NCI-H2227 (cell line): ENCODE measurements at regions not wholly inside any gene's neighbourhood (a gene's known extent, or its start where the extent isn't known, plus 50 kb on each side); places are given as distances from the start of the nearest gene placed in this dataset.
"Not testable (repeated sequence)": the region's sequence is repeated elsewhere in the genome, so short reads cannot be mapped to it uniquely, and the experiment has no call there.

ENCODE experiments used
- DNase-seq: peaks from one replicate; lab custom pipeline; 2025; ENCODE audit not compliant: unreplicated experiment; lab: John Stamatoyannopoulos, UW

DNA sequence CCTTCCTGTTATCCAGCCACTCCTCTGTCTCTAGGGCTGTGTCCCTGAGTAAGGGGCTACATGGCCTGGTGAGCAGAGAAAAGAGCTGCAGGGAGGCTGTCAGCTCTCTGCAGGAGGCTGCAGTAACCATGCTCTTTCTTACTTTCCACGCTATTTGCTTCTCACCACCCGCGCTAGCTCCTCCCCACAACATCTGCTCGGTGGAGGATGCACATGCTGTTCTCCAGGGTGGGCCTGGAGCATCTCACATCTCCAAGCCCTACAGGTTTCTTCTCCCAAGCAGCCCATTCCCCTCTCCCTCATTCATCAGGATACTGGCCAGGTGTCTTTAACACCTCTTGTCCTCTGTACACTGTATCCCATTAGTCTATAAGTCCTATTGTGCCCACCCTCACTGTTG lies 103.8 kb downstream of the IER5 start:
- DNase-seq, result no peak

DNA sequence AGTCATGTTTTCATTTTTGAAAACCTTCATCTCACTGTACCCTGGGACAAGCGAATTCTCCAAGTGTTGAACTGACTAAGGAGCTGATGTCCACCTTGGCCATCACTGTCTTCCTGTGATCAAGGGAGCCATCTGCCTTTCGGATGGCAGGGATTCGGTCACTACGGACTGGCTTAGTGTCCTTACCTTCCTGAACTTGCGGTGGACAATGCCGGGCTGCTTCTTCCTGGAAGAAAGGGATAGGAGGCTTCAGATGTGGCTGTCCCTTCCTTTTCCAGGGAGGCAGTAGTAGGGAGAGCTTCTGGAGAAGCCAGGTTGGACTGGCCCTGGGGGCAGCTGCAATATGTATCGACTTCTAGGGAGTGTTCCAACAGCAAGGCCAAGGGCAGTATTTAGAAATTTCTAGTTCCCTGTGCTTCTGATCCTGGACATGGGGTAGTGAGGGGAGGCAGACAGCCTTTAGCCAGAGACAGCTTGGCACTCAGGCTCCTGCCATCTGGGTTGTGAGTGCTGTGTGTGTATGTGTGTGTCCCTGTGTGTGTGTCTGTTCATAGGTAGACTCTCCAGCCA lies 114.6 kb downstream of the IER5 start:
- DNase-seq, result no peak

DNA sequence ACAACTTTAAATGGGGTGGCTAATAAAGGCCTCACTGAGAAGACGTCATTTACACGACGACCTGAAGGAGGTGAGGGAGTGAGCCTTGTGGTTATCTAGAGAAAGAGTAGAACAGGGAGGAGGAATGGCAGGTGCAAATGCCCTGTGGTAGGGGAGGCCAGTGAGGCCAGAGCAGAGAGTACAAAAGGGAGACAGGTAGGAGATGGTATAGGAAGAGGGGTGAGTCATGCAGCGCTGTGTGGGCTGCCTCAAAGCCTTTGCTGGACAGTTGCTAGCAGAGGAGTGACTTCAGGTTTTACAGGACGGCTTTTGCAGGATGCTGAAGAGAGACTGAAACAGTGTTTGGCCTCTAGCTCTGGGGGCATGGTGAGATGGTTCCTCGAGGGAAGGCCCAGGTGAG lies 116.0 kb downstream of the IER5 start:
- no peak for DNase-seq

DNA sequence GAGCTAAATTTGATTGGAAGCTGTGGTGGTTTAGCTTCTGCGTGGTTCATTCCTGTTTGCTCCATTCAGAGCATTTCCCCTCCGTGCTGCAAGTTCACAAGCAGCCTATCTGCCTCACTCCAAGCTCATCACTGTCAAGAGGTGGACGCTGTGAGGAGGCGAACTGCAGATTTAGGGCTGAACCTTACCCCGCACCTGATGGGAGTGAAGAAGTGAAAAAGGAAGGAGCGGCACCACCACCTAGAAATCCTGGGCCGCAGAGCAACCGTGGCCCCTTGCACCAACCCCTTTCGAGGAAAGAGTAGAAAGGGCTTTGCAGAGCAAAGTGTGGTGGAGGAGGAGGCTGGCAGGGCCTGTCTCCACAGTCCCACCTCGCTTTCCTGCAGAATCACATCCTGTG lies 117.4 kb downstream of the IER5 start:
- DNase-seq, result no peak

DNA sequence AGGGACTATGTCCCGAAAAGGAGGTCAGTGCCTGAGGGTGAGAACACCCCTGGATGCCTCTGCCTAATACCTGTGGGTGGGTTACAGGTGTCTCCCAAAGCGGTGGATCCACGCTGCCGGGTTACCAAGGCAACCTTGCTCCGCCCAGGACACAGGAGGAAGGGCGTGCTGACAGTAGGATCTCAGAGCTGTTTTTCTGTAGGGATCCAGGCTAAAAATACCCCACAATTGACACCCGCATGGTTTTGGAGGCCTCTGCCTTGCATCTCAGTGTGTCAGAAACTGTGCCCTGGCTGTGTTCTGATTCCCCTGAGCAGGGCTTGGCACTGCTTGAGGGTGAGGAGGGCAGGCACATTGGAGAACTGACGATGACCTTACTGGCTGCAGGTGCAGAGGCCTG lies 118.0 kb downstream of the IER5 start:
- no peak for DNase-seq

DNA sequence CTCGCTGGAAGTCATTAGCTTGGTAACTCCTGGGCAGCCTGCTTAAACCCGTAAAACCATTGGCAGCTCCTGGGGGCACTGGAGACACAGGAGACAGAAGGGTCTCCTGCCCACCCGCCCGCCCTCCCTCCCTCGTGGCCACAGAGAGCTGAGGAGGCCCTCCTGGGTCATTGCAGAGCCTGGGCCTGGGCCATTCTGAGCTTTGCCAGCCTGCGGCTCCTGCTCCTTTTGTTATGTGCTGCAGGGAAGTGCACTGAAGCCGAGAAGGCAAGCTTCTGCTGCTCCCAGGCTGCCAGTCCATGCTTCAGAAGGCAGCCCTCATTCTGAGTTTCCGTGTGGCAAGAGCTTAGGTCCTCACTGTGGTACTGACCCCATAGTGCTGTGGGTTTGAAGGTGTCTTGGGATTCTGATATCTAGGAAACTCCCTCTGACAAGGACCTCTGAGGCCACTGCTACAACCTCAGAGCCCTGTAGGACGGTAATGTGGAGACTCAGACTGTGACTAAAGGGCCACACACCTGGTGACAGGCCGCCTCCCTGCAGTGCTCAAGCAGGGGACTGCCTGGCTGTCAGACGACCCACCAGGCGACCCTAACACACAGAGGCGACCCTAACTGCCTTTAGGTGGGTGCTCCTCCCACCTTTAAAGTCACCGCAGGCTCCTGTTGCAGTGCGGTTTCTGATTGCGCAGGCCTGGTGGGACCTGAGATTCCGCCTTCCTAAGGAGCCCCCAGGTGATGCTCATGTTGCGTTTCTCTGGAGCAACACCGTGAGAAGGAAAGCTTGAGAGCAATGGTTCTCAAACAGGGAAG lies 118.7 kb downstream of the IER5 start:
- no peak for DNase-seq

DNA sequence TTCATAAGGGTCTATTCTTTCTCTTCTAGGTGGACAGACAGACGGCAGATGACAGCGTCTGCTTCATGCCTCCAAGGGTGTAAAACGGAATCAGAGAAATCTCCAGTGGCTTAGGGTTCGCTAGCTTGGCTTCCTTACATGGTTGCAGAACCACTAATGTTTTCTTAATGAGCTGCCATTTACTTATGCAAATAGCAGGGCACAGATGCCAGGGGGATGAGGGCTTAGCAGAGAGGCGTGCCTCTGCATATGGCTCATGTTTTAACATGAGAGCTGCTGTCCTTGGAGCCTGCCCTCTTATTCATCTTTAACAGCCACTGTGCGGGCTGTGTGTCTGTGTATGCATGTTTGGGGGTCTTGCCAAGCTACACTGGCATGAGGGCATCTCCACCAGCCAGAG lies 119.6 kb downstream of the IER5 start:
- no peak for DNase-seq

DNA sequence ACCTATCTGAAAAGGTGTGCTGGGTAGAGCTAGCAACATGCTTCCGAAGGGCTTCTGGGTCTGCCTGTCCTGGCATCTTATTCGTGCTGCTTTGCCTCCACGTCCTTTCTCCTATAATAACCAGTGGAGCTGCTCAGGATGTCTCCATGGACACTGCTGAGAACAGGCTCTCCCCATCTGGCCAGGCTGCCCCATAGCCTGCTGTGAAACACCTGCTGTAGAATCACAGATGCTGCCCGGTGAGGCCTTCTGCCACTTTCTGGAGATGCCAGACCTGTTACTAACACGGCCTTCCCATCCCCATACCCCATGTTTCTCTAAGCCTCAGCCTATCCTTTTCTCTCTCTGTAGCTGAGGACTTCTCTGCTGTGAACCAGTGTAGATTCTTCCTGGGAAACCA lies 120.5 kb downstream of the IER5 start:
- no peak for DNase-seq

DNA sequence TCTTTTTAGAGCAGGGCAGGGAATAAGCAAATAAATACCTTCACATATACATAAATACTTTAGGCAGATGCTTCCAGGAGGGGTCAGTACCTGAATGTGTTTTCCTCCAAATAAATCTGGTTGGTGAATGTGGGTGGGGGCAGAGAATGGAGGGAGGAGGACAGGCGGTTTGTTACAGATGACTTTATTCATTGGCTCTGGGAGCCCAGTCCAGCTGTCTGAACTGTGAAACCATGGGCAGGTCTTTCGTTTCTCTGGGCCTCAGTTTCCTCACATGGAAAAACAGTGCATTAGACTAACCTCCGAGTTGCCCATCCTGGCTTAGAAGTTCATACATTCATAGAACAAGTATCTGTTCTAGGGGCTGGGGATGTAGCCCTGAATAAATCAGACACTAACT lies 124.6 kb downstream of the IER5 start:
- DNase-seq, result no peak

DNA sequence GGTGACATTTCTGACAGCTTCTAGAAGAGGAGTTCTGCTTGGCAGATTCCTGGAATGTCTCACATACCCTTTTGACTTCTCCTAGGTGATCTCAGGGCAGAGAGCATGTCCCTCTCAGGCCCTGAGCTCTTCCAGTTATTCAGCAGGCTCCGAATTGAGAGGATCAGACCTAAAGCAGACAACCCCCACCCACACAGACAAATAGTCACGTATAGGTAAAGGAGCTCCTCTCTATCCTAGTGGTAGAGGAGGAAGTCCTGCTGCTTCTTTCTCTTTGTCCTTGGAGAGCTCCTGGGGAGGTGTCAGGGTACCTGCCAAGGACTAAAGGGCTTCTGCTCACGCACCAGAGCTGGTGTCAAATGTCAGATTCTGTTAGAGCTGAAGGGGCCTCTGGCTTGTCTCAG lies 128.1 kb downstream of the IER5 start:
- no peak for DNase-seq

DNA sequence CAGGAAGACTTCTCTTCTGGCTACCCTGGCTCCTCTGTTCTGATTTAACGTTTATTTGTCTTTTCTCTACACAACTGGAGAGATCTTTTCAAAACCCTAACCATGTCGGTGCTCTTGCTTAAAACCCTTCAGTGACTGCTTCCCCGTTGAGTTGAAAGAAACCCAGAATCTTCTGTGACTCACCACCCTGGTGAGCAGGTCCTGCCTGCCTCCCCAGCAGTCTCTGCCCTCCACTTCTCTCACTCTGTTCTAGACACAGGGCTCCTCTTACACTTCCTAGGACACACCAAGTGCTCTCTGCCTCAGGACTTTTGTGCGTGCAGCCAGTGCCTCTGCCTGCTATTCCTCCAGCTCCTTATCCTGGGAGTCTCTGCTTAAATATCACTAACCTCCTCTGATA lies 131.4 kb downstream of the IER5 start:
- no peak for DNase-seq

DNA sequence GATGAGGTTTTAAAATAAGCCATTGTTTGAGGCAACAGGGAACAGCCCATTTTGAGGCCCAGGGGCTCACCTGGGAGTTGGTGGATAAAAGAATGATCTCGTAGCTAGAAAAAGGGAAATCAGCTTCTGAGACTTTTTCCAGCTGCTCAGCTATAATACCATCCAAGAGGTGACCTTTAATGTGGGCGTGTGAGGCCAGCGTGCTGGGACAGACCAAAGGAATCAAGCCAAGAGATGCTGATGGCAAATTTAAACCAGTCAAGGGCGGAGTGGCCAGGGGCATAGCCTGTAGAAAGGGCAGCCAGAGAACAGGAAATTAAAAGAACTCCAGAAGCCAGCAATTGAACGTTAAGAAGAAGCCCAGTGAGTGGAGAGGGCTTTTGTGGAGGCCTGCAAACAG lies 132.6 kb downstream of the IER5 start:
- DNase-seq, result no peak

DNA sequence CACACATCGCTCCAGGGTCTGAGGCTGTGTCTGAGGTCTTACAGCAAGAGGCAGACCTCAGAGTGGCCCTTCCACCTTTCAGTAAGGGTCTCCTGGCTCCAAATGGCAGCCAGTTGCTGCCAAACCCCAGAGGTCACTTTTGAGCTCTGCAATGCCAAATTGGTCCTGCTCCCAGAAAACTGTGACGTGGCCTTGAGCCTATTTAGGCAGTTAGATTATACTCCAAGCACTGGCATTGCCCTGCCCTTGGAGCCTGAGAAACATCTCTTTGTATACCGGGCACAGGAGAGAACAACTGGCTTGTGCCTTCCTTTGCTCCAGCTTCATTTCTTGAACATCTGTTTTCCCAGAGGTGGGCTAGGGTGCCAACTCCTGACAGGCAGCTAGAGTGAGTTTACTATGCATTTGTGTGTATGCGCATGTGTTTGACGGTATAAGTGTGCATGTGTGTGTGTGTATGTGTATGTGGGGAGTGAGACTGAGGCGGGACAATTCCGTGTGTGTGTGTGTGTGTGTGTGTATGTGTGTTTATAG lies 134.5 kb downstream of the IER5 start:
- DNase-seq, result no peak

DNA sequence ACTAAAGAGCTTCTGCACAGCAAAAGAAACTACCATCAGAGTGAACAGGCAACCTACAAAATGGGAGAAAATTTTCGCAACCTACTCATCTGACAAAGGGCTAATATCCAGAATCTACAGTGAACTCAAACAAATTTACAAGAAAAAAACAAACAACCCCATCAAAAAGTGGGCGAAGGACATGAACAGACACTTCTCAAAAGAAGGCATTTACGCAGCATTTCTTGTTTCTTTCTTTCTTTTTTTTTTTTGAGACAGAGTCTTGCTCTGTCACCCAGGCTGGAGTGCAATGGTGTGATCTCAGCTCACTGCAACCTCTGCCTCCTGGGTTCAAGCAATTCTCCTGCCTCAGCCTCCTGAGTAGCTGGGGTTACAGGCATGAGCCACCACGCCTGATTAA lies 138.2 kb downstream of the IER5 start:
- DNase-seq, result not testable (repeated sequence)

DNA sequence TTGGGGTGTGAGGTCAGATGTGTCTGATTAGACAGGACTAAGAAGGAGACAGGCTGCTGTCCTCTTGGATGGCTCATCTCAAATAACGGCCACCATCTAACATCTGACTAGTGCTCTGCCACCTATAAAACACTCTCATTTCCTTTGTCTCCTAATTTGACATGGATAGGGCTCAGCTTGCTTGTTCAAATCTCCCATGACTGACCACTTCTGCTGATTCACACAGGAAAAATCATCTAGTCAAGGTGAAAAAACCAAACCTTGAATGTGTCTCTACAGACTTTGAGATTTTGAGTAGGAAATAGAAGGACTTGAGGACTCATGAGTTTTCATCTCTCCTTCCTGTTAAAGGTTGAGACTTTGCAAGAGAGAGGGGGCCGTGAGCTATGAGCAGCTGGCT lies 150.6 kb downstream of the IER5 start:
- no peak for DNase-seq

DNA sequence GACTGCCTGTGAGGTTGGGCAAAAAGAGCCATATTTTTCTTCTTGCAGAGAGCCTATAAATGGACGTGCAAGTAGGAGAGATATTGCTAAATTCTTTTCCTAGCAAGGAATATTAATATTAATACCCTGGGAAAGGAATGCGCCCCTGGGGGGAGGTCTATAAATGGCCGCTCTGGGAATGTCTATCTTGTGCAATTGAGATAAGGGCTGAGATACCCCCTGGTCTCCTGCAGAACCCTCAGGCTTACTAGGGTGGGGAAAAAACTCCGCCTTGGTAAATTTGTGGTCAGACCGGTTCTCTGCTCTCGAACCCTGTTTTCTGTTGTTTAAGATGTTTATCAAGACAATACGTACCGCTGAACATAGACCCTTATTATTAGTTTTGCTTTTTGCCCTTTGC lies 157.8 kb downstream of the IER5 start:
- not testable (repeated sequence) for DNase-seq

DNA sequence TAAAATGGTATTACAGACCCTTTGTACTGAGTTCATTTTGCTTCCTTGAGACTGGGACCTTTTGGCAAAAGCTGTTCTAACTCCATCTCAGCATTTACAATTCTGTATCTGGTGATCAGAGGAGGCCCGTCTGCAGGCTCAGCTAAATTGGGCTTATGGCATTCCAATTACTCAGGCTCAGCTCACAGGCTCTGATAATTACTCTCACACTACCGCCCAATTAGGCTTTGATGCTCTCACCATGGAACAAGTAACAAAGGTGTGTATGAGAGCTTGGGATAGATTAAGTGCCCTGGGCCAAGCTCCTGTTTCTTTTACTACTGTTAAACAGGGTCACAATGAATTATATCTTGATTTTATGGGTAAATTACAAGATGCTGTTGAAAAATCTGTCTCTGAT lies 159.9 kb downstream of the IER5 start:
- DNase-seq, result not testable (repeated sequence)

DNA sequence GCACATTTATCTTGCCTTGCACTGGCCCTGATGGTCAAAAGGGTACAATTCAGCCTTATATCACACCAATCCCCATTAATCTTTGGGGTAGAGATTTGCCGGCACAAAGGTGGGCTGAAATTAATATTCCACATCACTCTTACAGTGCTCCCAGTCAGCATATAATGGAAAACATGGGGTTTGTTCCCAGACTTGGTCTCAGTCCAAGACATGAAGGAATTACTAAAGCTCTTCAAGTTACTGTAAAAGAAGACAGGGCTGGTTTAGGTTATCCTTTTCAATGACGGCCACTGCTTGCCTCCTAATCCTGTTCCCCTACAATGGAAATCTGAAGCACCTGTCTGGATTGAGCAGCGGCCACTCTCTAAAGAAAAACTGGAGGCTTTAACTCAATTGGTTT lies 160.7 kb downstream of the IER5 start:
- no peak for DNase-seq

DNA sequence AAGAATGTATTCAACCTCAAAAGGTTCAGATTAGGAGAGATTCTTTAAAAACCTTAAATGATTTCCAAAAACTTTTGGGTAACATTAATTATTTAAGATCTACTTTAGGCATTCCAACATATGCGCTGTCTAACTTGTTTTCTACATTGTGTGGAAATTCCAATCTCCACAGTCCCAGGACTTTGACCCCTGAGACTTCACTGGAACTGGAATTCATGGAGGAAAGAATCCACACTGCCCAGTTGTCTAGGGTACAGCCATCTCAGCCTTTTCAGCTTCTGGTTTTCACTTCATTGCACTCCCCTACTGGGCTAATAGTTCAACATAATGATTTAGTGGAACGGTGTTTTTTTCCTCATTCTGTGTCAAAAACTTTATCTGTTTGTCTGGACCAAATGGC lies 161.5 kb downstream of the IER5 start:
- no peak for DNase-seq

DNA sequence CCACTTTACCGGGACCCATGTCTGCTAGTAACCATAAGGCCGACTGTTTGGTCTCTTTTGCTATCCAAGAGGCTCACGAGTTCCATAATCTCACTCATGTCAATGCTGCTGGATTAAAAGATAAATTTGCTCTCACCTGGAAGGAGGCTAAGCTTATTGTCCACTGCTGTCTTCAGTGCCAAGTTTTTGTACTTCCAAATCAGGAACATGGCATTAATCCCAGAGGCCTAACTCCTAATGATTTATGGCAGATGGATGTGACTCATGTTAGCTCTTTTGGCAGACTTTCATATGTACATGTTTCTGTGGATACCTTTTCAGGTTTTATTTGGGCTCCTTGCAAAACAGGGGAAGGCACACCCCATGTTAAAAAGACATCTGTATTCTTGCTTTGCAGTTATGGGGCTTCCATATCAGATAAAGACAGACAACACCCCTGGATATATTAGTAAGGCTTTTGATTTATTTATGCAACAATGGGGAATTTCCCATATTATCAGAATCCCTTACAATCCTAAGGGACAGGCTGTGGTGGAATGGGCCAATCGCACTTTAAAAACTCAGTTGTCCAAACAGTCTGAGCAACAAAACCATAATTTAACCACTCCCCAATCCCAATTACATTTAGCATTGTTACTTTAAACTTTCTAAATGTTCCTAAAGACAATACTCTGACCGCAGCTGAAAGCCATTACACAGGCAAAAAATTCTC lies 162.7 kb downstream of the IER5 start:
- DNase-seq, result no peak

DNA sequence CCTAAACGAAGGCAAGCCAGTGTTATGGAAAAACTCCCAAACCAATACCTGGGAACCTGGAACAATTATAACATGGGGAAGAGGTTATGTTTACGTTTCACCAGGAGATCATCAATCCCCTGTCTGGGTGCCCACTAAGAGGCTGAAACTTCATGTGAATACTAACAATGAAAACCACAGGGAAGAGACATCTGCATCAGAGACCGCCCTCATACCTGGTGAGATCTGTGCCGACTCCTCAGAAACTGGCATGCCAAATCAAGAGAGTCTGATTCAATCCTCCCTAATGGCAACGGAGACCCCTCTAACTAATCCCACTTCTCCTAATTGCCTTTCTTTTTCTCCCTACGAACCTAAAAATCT lies 163.2 kb downstream of the IER5 start:
- no peak for DNase-seq

DNA sequence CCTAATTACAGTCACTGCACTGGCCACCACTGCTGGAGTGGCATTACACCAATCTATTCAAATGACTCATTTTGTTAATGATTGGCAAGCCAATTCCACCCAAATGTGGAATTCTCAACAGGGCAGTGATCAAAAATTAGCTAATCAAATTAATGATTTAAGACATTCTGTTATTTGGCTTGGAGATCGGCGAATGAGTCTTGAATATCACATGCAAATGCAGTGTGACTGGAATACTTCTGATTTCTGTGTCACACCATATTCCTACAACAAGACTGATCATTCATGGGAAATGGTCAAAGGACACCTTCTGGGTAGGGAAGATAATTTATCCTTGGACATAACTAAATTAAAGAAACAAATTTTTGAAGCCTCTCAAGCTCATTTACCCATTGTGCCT lies 165.1 kb downstream of the IER5 start:
- not testable (repeated sequence) for DNase-seq
